AG04450 (cell line): ENCODE measurements at regions not wholly inside any gene's neighbourhood (a gene's known extent, or its start where the extent isn't known, plus 50 kb on each side); places are given as distances from the start of the nearest gene placed in this dataset.

Experiments
- CTCF ChIA-PET: fragments of 300-600, 350-600 bp; formaldehyde crosslinking; extraction: SDS; loops from one replicate; lab custom pipeline; 2022; ENCODE audit warnings: antibody characterized with exemption, inconsistent platforms; lab: Charles Lee
- POLR2A ChIA-PET: fragments of 350-600 bp; formaldehyde crosslinking; extraction: SDS; loops from one replicate; lab custom pipeline; 2021; ENCODE audit warnings: antibody characterized with exemption, inconsistent platforms; lab: Yijun Ruan, JAX
- DNase-seq: peaks from one replicate; pipeline ENCODE4 v3.0.0-alpha.2; 2011; ENCODE audit warnings: low read depth, low spot score
- H3K27ac ChIP-seq: one replicate; pipeline ENCODE4 v1.5.1; 2012; ENCODE audit warnings: low read depth, low read length, control low read depth
- H3K27me3 ChIP-seq: one replicate; pipeline ENCODE4 v1.6.0; 2012; ENCODE audit warnings: low read length; ENCODE audit not compliant: control insufficient read depth, insufficient read depth
- H3K4me3 ChIP-seq: 2 replicates; pipeline ENCODE4 v1.5.1; 2011; ENCODE audit warnings: mild to moderate bottlenecking, low read depth, low read length, control low read depth
- H3K9me3 ChIP-seq: 2 replicates; pipeline ENCODE4 v1.5.1; 2012; ENCODE audit warnings: low read length; ENCODE audit not compliant: control insufficient read depth, insufficient read depth
- CTCF ChIP-seq: IDR thresholded peaks from 2 replicates; pipeline ENCODE4 v1.5.1; 2011; ENCODE audit warnings: low read depth, low read length, control low read depth, inconsistent platforms

- ChIA-PET POLR2A (no interaction called here), CTCF (no interaction called here)
- Histone ChIP-seq H3K9me3 (no peaks in the 10 kb centered on the region), H3K27ac (no peak overlapping the region), H3K27me3 (no peaks in the 10 kb centered on the region), H3K4me3 (no peak overlapping the region)
- no peak for DNase-seq
- no peak for TF ChIP-seq CTCF
Measured at GRCh38 chr13:104920091-104920490, 1615.4 kb downstream of the EFNB2 start.

- H3K9me3 ChIP-seq: no peaks in the 10 kb centered on the region
- TF ChIP-seq CTCF: no peak
- no peak for DNase-seq
- no peak overlapping the region for H3K4me3 ChIP-seq
- POLR2A ChIA-PET: no interaction called here
- H3K27ac ChIP-seq: no peak overlapping the region
- CTCF ChIA-PET: interaction anchor here (0.6 kb wide), 1 partner anchor 89 kb away, joined by 6 read pairs; no protein-coding TSS in a partner anchor
- H3K27me3 ChIP-seq: no peaks in the 10 kb centered on the region
Measured at GRCh38 chr13:104900191-104900817, 1635.2 kb downstream of the EFNB2 start.

- Histone ChIP-seq H3K27me3 (no peaks in the 10 kb centered on the region), H3K9me3 (no peaks in the 10 kb centered on the region), H3K4me3 (no peak overlapping the region), H3K27ac (no peak overlapping the region)
- DNase-seq: no peak
- TF ChIP-seq CTCF: no peak
- CTCF ChIA-PET: no interaction called here
- POLR2A ChIA-PET: no interaction called here
Measured at GRCh38 chr13:104898484-104898883, 1637.0 kb downstream of the EFNB2 start.

GRCh38 chr13:104895521-104895920, 1639.9 kb downstream of the EFNB2 start:
- ChIA-PET CTCF (no interaction called here), POLR2A (no interaction called here)
- no peaks in the 10 kb centered on the region for H3K27me3 ChIP-seq
- DNase-seq: no peak
- no peak overlapping the region for H3K4me3 ChIP-seq
- no peak for TF ChIP-seq CTCF
- H3K27ac ChIP-seq: no peak overlapping the region
- H3K9me3 ChIP-seq: no peaks in the 10 kb centered on the region

GRCh38 chr13:104875038-104875754, 1660.3 kb downstream of the EFNB2 start:
- Histone ChIP-seq H3K4me3 (no peak overlapping the region), H3K27me3 (no peaks in the 10 kb centered on the region), H3K27ac (no peak overlapping the region), H3K9me3 (no peaks in the 10 kb centered on the region)
- no peak for DNase-seq
- TF ChIP-seq CTCF: no peak
- ChIA-PET POLR2A (no interaction called here), CTCF (no interaction called here)
